Choroid plexus epithelial cell (primary cell): ENCODE measurements at regions not wholly inside any gene's neighbourhood (a gene's known extent, or its start where the extent isn't known, plus 50 kb on each side); places are given as distances from the start of the nearest gene placed in this dataset.
"Not testable (repeated sequence)": the region's sequence is repeated elsewhere in the genome, so short reads cannot be mapped to it uniquely, and the experiment has no call there.

ENCODE experiments used
- DNase-seq: peaks from one replicate; pipeline ENCODE4 v3.0.0-alpha.2; 2010; ENCODE audit warnings: low read depth
- H3K4me3 ChIP-seq: 2 replicates; pipeline ENCODE4 v1.5.1; 2011; ENCODE audit warnings: low read depth, mild to moderate bottlenecking, control low read depth, low read length, moderate library complexity
- CTCF ChIP-seq: conservative IDR thresholded peaks from 2 replicates; pipeline ENCODE4 v1.5.1; 2011; ENCODE audit warnings: low read depth, mild to moderate bottlenecking, control low read depth, inconsistent platforms, low read length, moderate library complexity

DNA sequence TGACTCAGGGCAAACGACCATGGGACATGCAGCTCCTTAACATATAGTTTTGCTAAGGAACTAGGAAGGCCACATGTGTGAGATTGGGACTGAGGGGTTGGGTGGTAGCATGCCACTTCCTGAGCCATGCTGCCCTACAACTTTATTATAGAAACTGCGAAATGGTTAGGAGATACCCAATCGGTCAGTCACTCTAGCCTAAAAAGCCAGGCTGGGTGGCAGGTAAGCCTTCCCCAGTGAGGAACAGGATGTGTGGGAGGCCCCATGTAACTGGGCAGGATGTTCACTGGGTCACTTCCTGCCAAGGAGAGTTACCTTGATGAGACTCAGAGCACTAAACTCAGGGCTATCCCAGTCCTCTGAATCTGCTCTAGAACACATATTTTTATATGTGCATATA, 123.5 kb downstream of the MAP3K7 start:
- no peak for TF ChIP-seq CTCF
- no peak for DNase-seq
- H3K4me3 ChIP-seq = no peak overlapping the region

DNA sequence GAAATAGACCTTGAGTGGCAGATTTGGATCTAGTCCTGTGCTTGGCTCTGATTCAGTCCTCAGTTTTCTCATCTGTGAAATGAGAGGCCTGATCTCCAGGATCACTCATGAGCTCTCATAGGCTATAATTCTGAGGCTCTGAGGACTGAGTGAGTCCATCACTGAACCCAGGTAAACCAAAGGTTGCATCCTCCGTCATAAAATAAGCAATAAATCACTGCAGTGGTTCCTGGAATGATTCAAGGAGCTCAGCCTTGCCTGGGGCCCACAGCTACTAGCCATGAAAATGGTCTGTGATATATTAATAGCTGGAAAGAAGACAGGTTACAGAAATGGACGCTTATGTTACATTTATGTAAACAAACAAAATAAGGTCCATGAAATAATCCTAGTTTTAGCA, 124.8 kb downstream of the MAP3K7 start:
- no peak for DNase-seq
- H3K4me3 ChIP-seq = no peak overlapping the region
- TF ChIP-seq CTCF = no peak

GRCh38 chr6:90461383-90461782, 125.5 kb downstream of the MAP3K7 start:
- no peak for TF ChIP-seq CTCF
- DNase-seq = no peak
- no peak overlapping the region for H3K4me3 ChIP-seq

DNA sequence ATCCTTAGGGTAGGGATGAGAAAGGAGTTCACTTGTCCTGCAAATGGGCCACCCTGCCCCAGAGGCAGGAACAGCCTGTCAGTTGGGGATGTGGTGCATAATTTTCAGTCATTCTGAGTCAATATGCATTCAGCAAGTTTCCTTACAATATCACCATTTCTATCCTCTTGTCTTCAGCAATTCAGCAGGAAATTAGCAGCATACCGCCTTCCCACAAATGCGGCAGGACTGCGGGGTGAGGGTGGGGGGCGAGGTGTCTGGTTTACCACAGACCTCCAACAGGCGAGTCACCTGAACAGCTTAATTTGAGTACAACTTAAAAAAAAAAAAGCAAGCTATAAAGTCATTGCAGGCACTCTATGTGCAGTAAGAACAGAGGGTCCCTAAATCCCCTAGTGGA, 126.8 kb downstream of the MAP3K7 start:
- no peak overlapping the region for H3K4me3 ChIP-seq
- no peak for TF ChIP-seq CTCF

DNA sequence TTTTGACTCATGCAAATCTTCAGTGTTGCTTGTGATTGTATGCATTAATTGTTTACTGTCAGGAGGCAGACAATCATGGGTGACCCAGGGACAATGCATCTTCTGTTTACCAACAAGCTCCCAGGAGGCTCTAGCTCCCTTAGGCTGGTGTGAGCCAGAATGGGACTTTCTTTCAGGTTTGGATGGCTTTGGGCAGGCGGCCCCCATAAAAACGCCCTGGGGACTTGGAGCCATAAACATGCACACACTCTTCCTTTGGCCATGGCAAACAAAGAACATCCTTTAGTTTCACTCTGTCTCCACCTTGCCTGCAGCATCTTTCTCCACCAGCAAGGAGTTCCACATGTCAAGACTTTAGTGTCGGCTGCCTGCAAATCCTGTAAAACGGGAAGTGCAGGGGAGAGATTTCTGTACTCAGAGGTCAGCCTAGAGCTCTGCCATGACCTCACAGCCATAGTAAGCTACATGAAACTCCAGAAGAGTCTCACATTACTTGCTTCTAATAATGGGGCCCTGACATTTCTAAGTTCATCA, 127.6 kb downstream of the MAP3K7 start:
- TF ChIP-seq CTCF = no peak
- no peak for DNase-seq
- H3K4me3 ChIP-seq = no peak overlapping the region

More for the DNA sequence above, 126.8 kb downstream of the MAP3K7 start:
- no peak for DNase-seq

- no peak for TF ChIP-seq CTCF
- DNase-seq = no peak
- no peak overlapping the region for H3K4me3 ChIP-seq
Measured at GRCh38 chr6:90458353-90459224, 128.3 kb downstream of the MAP3K7 start.

DNA sequence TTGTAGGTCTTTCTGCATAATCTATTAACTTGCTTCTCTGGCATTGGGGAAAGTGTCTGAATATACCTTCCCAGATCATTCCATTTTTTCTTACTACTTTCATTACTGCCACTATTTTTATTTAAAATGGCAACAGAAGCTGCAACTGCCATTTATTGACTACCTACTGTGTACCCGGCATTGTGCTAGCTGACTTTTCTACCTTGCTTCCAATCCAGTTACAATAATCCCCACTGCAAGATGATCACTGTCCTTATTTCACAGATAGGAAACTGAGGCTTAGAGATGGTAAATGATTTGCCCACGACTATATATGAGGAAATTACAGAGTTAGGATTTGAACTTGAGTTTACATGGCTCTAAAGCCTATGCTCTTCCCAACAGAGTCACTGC, 129.0 kb downstream of the MAP3K7 start:
- DNase-seq = no peak
- no peak for TF ChIP-seq CTCF
- no peak overlapping the region for H3K4me3 ChIP-seq

GRCh38 chr6:90456997-90457866, 129.6 kb downstream of the MAP3K7 start:
- DNase-seq, H3K4me3 ChIP-seq: not testable (repeated sequence)
